Sigmoid colon (tissue), 4 donors: ENCODE measurements at regions not wholly inside any gene's neighbourhood (a gene's known extent, or its start where the extent isn't known, plus 50 kb on each side); places are given as distances from the start of the nearest gene placed in this dataset.

Experiments used
- CTCF ChIP-seq, 4 experiments: fragments of 450-650 bp in 3 of 4; fragments of 200-600 bp in 1 of 4; IDR thresholded peaks; one replicate each; pipeline ENCODE4 v1.5.1; 2016 to 2019; ENCODE audit warnings: antibody characterized with exemption in 4 of 4, mild to moderate bottlenecking in 3 of 4, moderate library complexity in 2 of 4
- POLR2A ChIP-seq, 2 donors: fragments of 450-650 bp; IDR thresholded peaks; one replicate each; pipeline ENCODE4 v1.6.1; 2016; ENCODE audit warnings: antibody characterized with exemption in 2 of 2, mild to moderate bottlenecking in 2 of 2, moderate library complexity in 2 of 2
- POLR2AphosphoS5 ChIP-seq, 4 donors: sonication (generic); formaldehyde crosslinking; IDR thresholded peaks; one replicate each; pipeline ENCODE4 v1.6.1; 2017; ENCODE audit warnings: antibody characterized with exemption in 4 of 4

DNA sequence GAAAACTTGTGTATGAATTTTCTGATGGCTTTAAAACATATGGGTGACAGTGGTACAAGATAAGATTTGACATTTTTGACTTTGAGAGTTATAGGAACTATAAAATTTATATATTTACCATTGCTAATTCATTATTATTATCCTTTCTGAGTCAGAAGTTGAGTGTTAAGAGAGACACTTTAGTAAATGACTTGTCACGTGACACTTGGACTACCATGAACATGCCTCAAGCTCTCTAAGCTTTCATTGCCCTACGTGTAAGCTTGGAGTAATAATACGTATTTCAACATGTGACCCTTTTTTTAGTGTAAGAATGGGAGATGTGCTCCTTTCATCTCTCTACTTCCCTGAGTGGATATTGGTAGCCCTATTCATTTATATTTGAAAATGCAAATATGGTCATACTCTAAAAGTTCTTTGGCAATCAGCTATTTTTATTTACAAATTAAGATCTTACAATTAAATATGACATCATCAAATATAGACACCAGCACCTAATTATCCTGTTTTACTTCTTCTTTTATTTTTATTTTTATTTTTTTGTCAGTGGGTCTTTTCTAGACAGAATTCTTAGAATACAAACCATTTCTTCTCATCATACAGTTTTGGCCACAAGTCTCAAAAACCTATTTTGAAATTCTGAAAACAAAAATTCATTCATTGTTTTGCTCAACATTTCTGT, 837.0 kb downstream of the PDHA2 start:
- TF ChIP-seq CTCF (IDR thresholded peaks at IDR 0.05) (no peak), POLR2A (IDR thresholded peaks at IDR 0.05) (no peak), POLR2AphosphoS5 (IDR thresholded peaks at IDR 0.05) (no peak)
